GM23338 (cell line): ENCODE measurements at regions not wholly inside any gene's neighbourhood (a gene's known extent, or its start where the extent isn't known, plus 50 kb on each side); places are given as distances from the start of the nearest gene placed in this dataset.

Source experiments
- ATAC-seq: fragments of 200-7000 bp; cut with Tn5 transposase; 3 replicates; pipeline ENCODE4 v1.9.1; 2020
- DNase-seq: peaks from one replicate; pipeline ENCODE4 v3.0.0-alpha.2; 2015; ENCODE audit warnings: low spot score
- H2AFZ ChIP-seq: fragments of 200-600 bp; sonication (generic); 2 replicates; pipeline ENCODE4 v1.8.0; 2016; ENCODE audit warnings: antibody characterized with exemption, mild to moderate bottlenecking, moderate library complexity
- H3F3A ChIP-seq: fragments of 200-600 bp; sonication (generic); replicated peaks from 2 replicates; pipeline ENCODE4 v1.8.0; 2017; ENCODE audit warnings: antibody characterized with exemption, mixed run types, low read depth
- H3K27ac ChIP-seq: fragments of 200-600 bp; sonication (generic); 2 replicates; pipeline ENCODE4 v1.6.1; 2016; ENCODE audit warnings: low read depth
- H3K27me3 ChIP-seq: fragments of 200-600 bp; sonication (generic); 2 replicates; pipeline ENCODE4 v1.8.0; 2016; ENCODE audit warnings: mild to moderate bottlenecking, mixed run types, moderate library complexity; ENCODE audit not compliant: insufficient read depth
- H3K36me3 ChIP-seq: fragments of 200-600 bp; sonication (generic); 2 replicates; pipeline ENCODE4 v1.8.0; 2016; ENCODE audit warnings: mild to moderate bottlenecking; ENCODE audit not compliant: insufficient read depth
- H3K4me1 ChIP-seq: fragments of 200-600 bp; sonication (generic); 2 replicates; pipeline ENCODE4 v1.8.0; 2016; ENCODE audit warnings: mild to moderate bottlenecking, moderate library complexity; ENCODE audit not compliant: insufficient read depth
- H3K4me2 ChIP-seq: fragments of 200-600 bp; sonication (generic); 2 replicates; pipeline ENCODE4 v1.7.1; 2017; ENCODE audit warnings: mixed run types
- H3K4me3 ChIP-seq: fragments of 200-600 bp; sonication (generic); 2 replicates; pipeline ENCODE4 v1.6.1; 2016; ENCODE audit warnings: mixed run types
- H3K79me2 ChIP-seq: fragments of 200-600 bp; sonication (generic); replicated peaks from 2 replicates; pipeline ENCODE4 v1.8.0; 2017; ENCODE audit warnings: mild to moderate bottlenecking; ENCODE audit not compliant: insufficient read depth
- H3K9me2 ChIP-seq: fragments of 200-600 bp; sonication (generic); 2 replicates; pipeline ENCODE4 v1.8.0; 2017; ENCODE audit not compliant: insufficient read depth
- H4K20me1 ChIP-seq: fragments of 200-600 bp; sonication (generic); replicated peaks from 2 replicates; pipeline ENCODE4 v1.8.0; 2017; ENCODE audit warnings: mild to moderate bottlenecking; ENCODE audit not compliant: insufficient read depth
- H3K27ac Mint-ChIP-seq: 2 replicates; pipeline ENCODE4 v1.8.0; 2020; ENCODE audit warnings: inconsistent platforms, mild to moderate bottlenecking, moderate library complexity, mixed read lengths
- H3K27me3 Mint-ChIP-seq: 3 replicates; pipeline ENCODE4 v1.8.0; 2022; ENCODE audit warnings: low read depth, mild to moderate bottlenecking, moderate library complexity, mixed read lengths, inconsistent platforms; ENCODE audit not compliant: insufficient read depth, poor library complexity
- H3K36me3 Mint-ChIP-seq: 3 replicates; pipeline ENCODE4 v1.8.0; 2021; ENCODE audit warnings: low read depth, mild to moderate bottlenecking, inconsistent platforms, moderate library complexity, mixed read lengths
- H3K4me1 Mint-ChIP-seq: 3 replicates; pipeline ENCODE4 v1.8.0; 2020; ENCODE audit warnings: mild to moderate bottlenecking, inconsistent platforms, mixed read lengths
- H3K4me3 Mint-ChIP-seq: 3 replicates; pipeline ENCODE4 v1.8.0; 2021; ENCODE audit warnings: moderate library complexity, mild to moderate bottlenecking, inconsistent platforms, mixed read lengths
- H3K9me3 Mint-ChIP-seq: 3 replicates; pipeline ENCODE4 v1.8.0; 2020; ENCODE audit warnings: moderate library complexity, mild to moderate bottlenecking, inconsistent platforms, mixed read lengths
- CREB1 ChIP-seq: fragments of 250-450 bp; sonication (Bioruptor Pico); IDR thresholded peaks from 2 replicates; pipeline ENCODE4 v1.5.0; 2020; ENCODE audit warnings: low read depth, mild to moderate bottlenecking, moderate library complexity
- EZH2 ChIP-seq: fragments of 200-600 bp; sonication (generic); IDR thresholded peaks from one replicate; pipeline ENCODE4 v1.8.0; 2017; ENCODE audit warnings: antibody characterized with exemption, mild to moderate bottlenecking, low read depth; ENCODE audit not compliant: unreplicated experiment
- EZH2phosphoT487 ChIP-seq: fragments of 200-600 bp; sonication (generic); IDR thresholded peaks from one replicate; pipeline ENCODE4 v1.8.1; 2018; ENCODE audit warnings: antibody characterized with exemption; ENCODE audit not compliant: unreplicated experiment
- JUNB ChIP-seq: IDR thresholded peaks from one replicate; pipeline ENCODE4 v1.6.1; 2016; ENCODE audit warnings: antibody characterized with exemption; ENCODE audit not compliant: unreplicated experiment
- POLR2AphosphoS5 ChIP-seq: IDR thresholded peaks from 2 replicates; pipeline ENCODE4 v1.6.1; 2016; ENCODE audit warnings: antibody characterized with exemption, low read depth
- REST ChIP-seq: IDR thresholded peaks from one replicate; pipeline ENCODE4 v1.6.1; 2018; ENCODE audit warnings: antibody characterized with exemption; ENCODE audit not compliant: unreplicated experiment
- STAT1 ChIP-seq: IDR thresholded peaks from one replicate; pipeline ENCODE4 v1.6.1; 2016; ENCODE audit warnings: antibody characterized with exemption; ENCODE audit not compliant: unreplicated experiment
- ZNF114 ChIP-seq: fragments of 250-450 bp; sonication (Bioruptor Pico); IDR thresholded peaks from 2 replicates; pipeline ENCODE4 v1.5.0; 2020; ENCODE audit warnings: mild to moderate bottlenecking, moderate library complexity
- ZNF331 ChIP-seq: fragments of 250-450 bp; sonication (Bioruptor Pico); IDR thresholded peaks from 2 replicates; pipeline ENCODE4 v1.5.0; 2020; ENCODE audit warnings: low read depth, mild to moderate bottlenecking, moderate library complexity
- TF ChIP-seq, protein P1 (sequence below): IDR thresholded peaks from 2 replicates; pipeline ENCODE4 v1.6.1; 2016; ENCODE audit warnings: antibody characterized with exemption
- TF ChIP-seq, protein P2 (sequence below): fragments of 250-450 bp; sonication (Bioruptor Pico); IDR thresholded peaks from 2 replicates; pipeline ENCODE4 v1.5.0; 2020; ENCODE audit warnings: mild to moderate bottlenecking, moderate library complexity

GRCh38 chr13:111789011-111789410 lies 277.9 kb upstream of the SOX1 start (continued):
- no peak for TF ChIP-seq REST

DNA sequence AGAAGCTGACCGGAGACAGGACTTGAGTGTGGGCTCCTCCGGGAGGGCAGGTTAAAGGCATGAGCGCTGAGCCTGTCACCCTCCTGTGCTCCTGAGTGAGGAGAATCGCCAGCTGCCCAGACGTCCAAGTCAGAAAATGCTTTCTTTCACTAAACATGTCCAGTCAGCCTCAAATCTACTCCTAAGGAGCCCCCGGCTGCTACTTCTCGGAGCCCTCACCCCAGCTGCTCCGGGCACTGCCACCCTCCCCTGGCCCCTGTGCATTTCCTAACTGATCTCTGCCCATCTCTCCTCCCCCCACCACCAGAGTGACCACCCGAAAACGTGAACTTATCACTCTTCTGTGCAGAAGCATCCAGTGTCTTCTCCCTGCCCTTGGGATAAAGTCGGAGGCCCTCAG lies 277.5 kb upstream of the SOX1 start:
- H3K36me3 Mint-ChIP-seq = no peaks in the 10 kb centered on the region
- TF ChIP-seq ZNF331 (no peak), ZNF114 (CRISPR knock-in tag) (no peak), EZH2 (no peak), STAT1 (no peak), JUNB (no peak), POLR2AphosphoS5 (no peak), CREB1 (CRISPR knock-in tag) (no peak), EZH2phosphoT487 (no peak), REST (no peak)
- TF ChIP-seq, protein P1, sequence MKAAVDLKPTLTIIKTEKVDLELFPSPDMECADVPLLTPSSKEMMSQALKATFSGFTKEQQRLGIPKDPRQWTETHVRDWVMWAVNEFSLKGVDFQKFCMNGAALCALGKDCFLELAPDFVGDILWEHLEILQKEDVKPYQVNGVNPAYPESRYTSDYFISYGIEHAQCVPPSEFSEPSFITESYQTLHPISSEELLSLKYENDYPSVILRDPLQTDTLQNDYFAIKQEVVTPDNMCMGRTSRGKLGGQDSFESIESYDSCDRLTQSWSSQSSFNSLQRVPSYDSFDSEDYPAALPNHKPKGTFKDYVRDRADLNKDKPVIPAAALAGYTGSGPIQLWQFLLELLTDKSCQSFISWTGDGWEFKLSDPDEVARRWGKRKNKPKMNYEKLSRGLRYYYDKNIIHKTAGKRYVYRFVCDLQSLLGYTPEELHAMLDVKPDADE = no peak
- TF ChIP-seq, protein P2, sequence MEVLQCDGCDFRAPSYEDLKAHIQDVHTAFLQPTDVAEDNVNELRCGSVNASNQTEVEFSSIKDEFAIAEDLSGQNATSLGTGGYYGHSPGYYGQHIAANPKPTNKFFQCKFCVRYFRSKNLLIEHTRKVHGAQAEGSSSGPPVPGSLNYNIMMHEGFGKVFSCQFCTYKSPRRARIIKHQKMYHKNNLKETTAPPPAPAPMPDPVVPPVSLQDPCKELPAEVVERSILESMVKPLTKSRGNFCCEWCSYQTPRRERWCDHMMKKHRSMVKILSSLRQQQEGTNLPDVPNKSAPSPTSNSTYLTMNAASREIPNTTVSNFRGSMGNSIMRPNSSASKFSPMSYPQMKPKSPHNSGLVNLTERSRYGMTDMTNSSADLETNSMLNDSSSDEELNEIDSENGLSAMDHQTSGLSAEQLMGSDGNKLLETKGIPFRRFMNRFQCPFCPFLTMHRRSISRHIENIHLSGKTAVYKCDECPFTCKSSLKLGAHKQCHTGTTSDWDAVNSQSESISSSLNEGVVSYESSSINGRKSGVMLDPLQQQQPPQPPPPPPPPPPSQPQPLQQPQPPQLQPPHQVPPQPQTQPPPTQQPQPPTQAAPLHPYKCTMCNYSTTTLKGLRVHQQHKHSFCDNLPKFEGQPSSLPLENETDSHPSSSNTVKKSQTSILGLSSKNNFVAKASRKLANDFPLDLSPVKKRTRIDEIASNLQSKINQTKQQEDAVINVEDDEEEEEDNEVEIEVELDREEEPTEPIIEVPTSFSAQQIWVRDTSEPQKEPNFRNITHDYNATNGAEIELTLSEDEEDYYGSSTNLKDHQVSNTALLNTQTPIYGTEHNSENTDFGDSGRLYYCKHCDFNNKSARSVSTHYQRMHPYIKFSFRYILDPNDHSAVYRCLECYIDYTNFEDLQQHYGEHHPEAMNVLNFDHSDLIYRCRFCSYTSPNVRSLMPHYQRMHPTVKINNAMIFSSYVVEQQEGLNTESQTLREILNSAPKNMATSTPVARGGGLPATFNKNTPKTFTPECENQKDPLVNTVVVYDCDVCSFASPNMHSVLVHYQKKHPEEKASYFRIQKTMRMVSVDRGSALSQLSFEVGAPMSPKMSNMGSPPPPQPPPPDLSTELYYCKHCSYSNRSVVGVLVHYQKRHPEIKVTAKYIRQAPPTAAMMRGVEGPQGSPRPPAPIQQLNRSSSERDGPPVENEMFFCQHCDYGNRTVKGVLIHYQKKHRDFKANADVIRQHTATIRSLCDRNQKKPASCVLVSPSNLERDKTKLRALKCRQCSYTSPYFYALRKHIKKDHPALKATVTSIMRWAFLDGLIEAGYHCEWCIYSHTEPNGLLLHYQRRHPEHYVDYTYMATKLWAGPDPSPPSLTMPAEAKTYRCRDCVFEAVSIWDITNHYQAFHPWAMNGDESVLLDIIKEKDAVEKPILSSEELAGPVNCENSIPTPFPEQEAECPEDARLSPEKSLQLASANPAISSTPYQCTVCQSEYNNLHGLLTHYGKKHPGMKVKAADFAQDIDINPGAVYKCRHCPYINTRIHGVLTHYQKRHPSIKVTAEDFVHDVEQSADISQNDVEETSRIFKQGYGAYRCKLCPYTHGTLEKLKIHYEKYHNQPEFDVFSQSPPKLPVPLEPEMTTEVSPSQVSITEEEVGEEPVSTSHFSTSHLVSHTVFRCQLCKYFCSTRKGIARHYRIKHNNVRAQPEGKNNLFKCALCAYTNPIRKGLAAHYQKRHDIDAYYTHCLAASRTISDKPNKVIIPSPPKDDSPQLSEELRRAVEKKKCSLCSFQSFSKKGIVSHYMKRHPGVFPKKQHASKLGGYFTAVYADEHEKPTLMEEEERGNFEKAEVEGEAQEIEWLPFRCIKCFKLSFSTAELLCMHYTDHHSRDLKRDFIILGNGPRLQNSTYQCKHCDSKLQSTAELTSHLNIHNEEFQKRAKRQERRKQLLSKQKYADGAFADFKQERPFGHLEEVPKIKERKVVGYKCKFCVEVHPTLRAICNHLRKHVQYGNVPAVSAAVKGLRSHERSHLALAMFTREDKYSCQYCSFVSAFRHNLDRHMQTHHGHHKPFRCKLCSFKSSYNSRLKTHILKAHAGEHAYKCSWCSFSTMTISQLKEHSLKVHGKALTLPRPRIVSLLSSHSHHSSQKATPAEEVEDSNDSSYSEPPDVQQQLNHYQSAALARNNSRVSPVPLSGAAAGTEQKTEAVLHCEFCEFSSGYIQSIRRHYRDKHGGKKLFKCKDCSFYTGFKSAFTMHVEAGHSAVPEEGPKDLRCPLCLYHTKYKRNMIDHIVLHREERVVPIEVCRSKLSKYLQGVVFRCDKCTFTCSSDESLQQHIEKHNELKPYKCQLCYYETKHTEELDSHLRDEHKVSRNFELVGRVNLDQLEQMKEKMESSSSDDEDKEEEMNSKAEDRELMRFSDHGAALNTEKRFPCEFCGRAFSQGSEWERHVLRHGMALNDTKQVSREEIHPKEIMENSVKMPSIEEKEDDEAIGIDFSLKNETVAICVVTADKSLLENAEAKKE (CRISPR knock-in tag) = no peak

More for the DNA sequence above, 277.5 kb upstream of the SOX1 start:
- Histone ChIP-seq H3K79me2 (no peaks in the 10 kb centered on the region), H3K27me3 (no peaks in the 10 kb centered on the region), H3K36me3 (no peaks in the 10 kb centered on the region), H3F3A (no peaks in the 10 kb centered on the region), H3K27ac (no peak overlapping the region), H3K4me3 (no peak overlapping the region), H3K4me2 (no peak overlapping the region), H4K20me1 (no peaks in the 10 kb centered on the region), H3K9me2 (no peaks in the 10 kb centered on the region), H2AFZ (no peak overlapping the region), H3K4me1 (no peaks in the 10 kb centered on the region)
- no peaks in the 10 kb centered on the region for H3K27me3 Mint-ChIP-seq
- no peaks in the 10 kb centered on the region for H3K4me1 Mint-ChIP-seq
- no peaks in the 10 kb centered on the region; the same call in 2 of the 3 replicates for H3K9me3 Mint-ChIP-seq
- H3K27ac Mint-ChIP-seq = no peak overlapping the region
- ATAC-seq = no peak
- no peak for DNase-seq
- H3K4me3 Mint-ChIP-seq = no peak overlapping the region
